GM20000 (cell line): ENCODE measurements at regions not wholly inside any gene's neighbourhood (a gene's known extent, or its start where the extent isn't known, plus 50 kb on each side); places are given as distances from the start of the nearest gene placed in this dataset.

Experiments used
- DNase-seq: peaks from one replicate; pipeline ENCODE4 v3.0.0; 2012; ENCODE audit warnings: low spot score
- TF ChIP-seq, protein P1 (sequence below): IDR thresholded peaks from 2 replicates; pipeline ENCODE4 v1.5.1; 2012; ENCODE audit warnings: mild to moderate bottlenecking, control low read depth; ENCODE audit errors: extremely low read depth, missing control alignments

DNA sequence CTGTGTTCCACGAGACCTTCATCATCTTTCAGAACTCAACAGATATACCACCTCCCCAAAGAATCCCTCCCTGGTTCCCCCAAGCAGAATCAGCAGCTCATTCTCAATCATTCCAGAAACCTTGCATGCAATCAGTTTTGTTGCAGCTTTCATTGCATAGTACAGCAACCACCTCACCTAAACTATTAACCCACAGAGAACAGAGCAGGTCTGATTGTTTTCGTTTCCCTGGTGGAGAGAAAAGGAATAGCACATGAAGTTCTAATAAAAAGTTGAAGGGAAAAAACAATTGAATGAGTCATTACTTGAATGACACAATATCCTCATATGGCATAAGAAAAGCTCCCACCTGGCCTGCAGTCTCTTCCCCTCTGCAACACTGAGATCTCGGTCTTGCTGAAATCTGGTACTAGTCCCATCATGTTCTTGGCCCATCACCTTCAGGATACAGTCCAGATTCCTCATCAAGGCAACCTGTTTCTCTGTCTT, 147.1 kb upstream of the GDF10 start:
- no peak for DNase-seq
- TF ChIP-seq, protein P1, sequence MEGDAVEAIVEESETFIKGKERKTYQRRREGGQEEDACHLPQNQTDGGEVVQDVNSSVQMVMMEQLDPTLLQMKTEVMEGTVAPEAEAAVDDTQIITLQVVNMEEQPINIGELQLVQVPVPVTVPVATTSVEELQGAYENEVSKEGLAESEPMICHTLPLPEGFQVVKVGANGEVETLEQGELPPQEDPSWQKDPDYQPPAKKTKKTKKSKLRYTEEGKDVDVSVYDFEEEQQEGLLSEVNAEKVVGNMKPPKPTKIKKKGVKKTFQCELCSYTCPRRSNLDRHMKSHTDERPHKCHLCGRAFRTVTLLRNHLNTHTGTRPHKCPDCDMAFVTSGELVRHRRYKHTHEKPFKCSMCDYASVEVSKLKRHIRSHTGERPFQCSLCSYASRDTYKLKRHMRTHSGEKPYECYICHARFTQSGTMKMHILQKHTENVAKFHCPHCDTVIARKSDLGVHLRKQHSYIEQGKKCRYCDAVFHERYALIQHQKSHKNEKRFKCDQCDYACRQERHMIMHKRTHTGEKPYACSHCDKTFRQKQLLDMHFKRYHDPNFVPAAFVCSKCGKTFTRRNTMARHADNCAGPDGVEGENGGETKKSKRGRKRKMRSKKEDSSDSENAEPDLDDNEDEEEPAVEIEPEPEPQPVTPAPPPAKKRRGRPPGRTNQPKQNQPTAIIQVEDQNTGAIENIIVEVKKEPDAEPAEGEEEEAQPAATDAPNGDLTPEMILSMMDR: peak; percentile 0

DNA sequence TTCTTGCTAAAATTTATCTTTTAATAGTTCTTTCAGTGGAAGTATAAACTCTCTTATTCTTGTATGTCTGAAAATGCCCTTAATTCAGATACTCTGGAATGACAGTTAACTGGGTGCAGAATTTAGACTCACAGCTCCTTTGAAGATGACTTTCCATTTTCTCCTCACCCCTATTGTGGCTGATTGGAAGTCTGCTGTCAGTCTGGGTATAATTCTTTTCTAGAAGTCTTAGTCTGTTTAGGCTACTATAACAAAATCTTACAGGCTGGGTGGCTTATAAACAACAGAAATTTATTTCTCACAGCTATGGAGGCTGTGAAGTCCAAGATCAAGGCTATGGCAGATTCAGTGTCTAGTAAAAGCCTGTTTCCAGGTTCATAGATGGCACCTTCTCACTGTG, 145.2 kb upstream of the GDF10 start:
- TF ChIP-seq, protein P1: no peak
- no peak for DNase-seq

DNA sequence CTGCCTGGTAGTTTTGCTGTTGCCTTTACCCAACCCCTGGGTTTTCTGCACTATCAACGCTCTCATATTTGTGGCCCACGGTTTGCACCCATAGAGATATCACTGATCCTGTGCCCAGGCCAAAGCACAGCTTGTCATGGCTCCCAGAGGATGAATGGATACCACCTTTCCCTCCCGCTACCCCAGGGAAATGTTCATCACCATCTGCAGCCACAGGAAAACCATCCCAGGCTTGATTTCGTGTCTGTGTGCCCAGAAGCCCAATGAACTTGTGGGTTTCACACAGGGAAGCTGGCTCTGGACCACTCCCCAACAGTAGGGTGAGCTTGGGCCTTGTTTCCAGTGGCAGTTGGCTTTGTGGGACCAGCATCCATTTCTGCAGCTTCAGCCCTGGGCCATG, 143.1 kb upstream of the GDF10 start:
- TF ChIP-seq, protein P1: no peak

DNA sequence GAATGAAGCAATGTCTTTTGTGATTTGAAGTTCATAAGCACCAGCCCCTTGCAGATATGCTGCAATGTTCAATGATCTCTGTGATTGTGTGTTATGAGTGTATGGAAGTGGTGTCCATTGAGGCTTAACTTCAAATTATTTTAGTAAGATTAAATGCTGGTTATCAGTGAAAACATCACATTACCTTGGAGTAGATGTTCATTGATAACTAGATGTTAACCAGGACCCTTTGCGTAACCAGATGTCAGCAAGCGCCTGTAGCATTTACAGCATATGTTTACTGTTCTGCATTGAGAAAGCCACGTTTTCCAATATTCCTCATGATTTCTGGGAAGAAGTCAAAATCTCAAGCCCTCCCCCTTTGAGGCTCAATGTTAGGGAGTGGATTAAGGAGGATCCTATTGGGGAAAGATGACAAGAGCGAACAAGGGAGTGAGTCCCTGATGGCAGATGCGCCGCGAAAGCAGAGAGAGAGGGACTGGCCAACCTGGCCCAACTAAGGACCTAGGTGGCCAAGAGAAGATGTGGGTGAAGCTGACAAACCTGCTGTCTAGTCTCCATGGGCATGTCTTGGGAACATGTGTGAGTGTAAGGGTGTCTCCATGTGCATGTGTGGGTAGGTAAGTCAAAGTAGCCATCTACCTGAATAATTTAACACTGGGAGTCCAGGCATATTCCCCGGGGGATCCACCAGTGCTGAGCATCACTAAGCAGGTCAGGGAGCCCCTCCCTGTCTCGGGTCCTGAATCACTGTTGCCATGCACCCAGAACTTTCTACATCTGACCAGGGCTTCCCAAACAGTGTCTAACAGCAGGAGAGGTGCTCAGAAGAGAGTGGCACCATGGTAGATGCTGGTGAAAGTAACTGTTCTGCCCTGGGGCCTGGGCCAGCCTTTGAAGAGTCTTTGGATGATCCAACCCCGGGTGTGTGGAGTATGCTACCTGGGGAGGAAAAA, 141.6 kb upstream of the GDF10 start:
- DNase-seq: no peak
- TF ChIP-seq, protein P1: no peak

More for the DNA sequence above, 143.1 kb upstream of the GDF10 start:
- no peak for DNase-seq

DNA sequence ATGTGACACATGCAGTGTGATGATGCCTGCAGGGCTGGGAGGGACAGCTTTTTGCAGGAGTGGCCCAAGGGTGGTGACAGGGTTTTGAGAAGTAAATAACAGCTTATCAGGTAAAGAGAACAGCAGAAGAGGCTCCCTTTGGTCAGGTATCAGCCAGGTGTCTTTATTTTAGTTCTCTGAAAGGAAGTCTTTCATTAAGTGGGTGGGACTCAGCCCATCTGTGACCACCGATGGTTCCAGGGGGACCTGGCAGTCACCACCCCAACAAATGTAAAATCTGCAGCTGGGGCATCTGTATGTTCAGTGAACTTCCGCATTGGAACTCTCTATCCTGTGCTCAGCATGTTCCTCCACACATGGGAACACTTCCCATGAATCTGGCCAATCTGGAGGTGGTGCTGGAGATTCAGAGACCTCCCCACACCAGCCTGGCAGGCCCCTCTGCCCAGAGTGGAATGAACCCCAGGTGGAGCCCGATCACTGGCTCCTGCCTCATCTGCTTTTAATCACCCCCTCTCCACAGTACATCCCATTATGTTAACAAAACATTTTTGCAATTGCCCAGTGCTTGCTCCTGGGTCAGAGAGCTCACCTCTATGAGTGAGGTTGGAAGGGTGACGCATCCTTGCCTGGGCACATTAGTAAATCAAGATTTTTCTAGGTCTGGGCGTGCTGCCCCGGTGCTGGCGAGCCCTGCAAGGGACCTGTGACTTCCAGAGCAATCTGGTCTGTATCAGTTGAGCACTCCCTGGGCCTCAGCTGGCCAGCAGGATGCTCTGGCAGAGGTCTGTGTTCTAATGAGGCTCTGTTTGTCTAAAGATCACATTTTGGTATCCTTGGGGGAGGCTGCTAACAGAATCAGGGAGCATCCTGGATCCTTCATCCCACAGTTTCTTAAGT, 140.4 kb upstream of the GDF10 start:
- TF ChIP-seq, protein P1: no peak
- DNase-seq: no peak

DNA sequence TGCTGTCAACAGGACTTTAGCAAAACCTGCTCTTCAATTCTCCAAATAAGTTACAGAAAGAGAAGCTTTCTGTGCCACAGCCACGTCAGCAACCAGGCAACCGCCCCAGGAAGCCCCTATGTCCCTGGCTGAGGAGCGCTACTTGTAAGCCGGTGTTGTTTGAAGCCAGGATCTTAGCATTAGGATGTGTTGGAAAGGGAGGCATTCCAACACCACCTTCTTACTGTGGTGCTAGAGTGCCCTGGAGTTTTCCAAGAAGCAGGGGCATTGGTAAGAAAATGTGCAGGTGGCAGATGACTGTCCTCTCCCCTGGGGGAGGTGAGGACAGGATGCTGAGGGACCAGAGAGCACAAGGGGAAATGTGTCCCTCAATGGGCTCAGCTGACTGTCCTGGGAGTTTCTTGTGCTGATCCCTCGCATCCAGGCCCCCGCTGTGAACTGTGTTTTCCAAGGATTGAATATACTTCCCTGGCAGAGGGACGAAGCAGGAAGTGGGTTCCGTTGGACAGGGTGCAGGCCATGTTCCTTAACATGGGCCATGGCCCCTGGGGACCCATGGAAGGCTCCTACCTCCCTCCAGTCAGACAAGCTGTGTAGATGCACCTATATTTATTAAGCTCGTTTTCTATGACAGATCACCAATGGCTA, 139.6 kb upstream of the GDF10 start:
- DNase-seq: no peak
- TF ChIP-seq, protein P1: no peak

- TF ChIP-seq, protein P1: no peak
- no peak for DNase-seq
Observed at GRCh38 chr10:47160967-47161366, 139.0 kb upstream of the GDF10 start.
